ENCODE measurements at regions not wholly inside any gene's neighbourhood (a gene's known extent, or its start where the extent isn't known, plus 50 kb on each side); places are given as distances from the start of the nearest gene placed in this dataset.

DNA sequence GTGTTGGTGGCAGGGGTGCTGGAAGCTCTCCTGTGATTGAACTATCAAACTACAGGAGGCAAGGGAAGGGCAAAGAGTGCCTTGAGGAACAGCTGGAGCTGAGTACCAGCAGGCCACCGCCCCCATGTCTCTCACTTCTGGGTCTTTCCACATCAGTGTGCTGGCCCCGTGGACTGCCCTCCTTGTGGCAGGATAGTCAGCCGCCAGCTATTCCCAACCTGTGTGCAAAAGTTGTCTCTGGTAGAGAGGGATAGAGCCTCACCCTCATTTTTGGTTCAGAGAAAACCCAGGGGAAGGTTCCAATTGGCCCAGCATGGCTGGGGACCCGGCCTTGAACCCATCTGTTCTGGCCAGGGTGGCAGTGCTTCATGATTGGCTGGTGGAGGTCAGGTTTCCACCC is 211.8 kb downstream of the IRF8 start:
- TF ChIP-seq, protein P1, sequence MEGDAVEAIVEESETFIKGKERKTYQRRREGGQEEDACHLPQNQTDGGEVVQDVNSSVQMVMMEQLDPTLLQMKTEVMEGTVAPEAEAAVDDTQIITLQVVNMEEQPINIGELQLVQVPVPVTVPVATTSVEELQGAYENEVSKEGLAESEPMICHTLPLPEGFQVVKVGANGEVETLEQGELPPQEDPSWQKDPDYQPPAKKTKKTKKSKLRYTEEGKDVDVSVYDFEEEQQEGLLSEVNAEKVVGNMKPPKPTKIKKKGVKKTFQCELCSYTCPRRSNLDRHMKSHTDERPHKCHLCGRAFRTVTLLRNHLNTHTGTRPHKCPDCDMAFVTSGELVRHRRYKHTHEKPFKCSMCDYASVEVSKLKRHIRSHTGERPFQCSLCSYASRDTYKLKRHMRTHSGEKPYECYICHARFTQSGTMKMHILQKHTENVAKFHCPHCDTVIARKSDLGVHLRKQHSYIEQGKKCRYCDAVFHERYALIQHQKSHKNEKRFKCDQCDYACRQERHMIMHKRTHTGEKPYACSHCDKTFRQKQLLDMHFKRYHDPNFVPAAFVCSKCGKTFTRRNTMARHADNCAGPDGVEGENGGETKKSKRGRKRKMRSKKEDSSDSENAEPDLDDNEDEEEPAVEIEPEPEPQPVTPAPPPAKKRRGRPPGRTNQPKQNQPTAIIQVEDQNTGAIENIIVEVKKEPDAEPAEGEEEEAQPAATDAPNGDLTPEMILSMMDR (IDR thresholded peaks at IDR 0.05; ENCODE audit: unreplicated experiment): no peak
- Mint-ChIP-seq H3K27me3 (ENCODE audit: low read depth) (peaks cover 24% of the 10 kb centered on the region), H3K9me3 (no peaks in the 10 kb centered on the region), H3K4me1 (no peaks in the 10 kb centered on the region), H3K4me3 (no peak overlapping the region), H3K36me3 (no peaks in the 10 kb centered on the region), H3K27ac (no peak overlapping the region)
- DNase-seq (ENCODE audit: low spot score in 2 of 2, unreplicated experiment in 2 of 2): no peak

GRCh38 chr16:86112178-86112577 is 213.2 kb downstream of the IRF8 start:
- no peaks in the 10 kb centered on the region for H3K4me1 Mint-ChIP-seq
- DNase-seq (ENCODE audit: low spot score in 2 of 2, unreplicated experiment in 2 of 2): no peak
- no peaks in the 10 kb centered on the region for H3K36me3 Mint-ChIP-seq
- H3K4me3 Mint-ChIP-seq: no peak overlapping the region
- H3K27me3 Mint-ChIP-seq (ENCODE audit: low read depth): peaks cover 32% of the 10 kb centered on the region
- H3K27ac Mint-ChIP-seq: no peak overlapping the region
- TF ChIP-seq, protein P1 (IDR thresholded peaks at IDR 0.05; ENCODE audit: unreplicated experiment): no peak
- H3K9me3 Mint-ChIP-seq: no peaks in the 10 kb centered on the region

- no peaks in the 10 kb centered on the region for H3K36me3 Mint-ChIP-seq
- no peak overlapping the region for H3K27ac Mint-ChIP-seq
- TF ChIP-seq, protein P1 (IDR thresholded peaks at IDR 0.05; ENCODE audit: unreplicated experiment): no peak
- no peak overlapping the region for H3K4me3 Mint-ChIP-seq
- peaks cover 55% of the 10 kb centered on the region for H3K27me3 Mint-ChIP-seq (ENCODE audit: low read depth)
- DNase-seq (ENCODE audit: low spot score in 2 of 2, unreplicated experiment in 2 of 2): no peak
- H3K4me1 Mint-ChIP-seq: peaks cover 13% of the 10 kb centered on the region
- H3K9me3 Mint-ChIP-seq: no peaks in the 10 kb centered on the region
Measured at GRCh38 chr16:86117235-86117634, 218.3 kb downstream of the IRF8 start.

DNA sequence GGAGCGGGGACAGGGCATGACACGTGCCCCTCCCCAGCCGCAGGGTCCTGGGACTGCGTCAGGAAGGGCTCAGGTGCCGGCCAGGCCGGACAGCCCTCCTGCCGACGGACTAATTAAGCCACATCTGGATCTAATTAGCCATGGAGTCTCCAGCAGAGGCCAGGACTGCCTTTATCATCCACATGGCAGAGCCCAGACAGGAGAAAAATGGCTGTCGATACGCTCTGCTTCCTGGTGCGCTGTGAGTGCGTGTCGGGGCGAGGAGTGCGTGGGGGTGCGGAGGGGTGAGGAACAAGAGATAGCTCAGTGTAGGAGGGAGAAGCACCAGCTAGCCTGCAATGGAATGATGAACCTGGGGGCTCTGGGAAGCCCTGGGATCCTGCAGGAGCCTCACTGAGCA is 218.8 kb downstream of the IRF8 start:
- H3K4me1 Mint-ChIP-seq: peaks cover 16% of the 10 kb centered on the region
- no peak overlapping the region for H3K27ac Mint-ChIP-seq
- H3K27me3 Mint-ChIP-seq (ENCODE audit: low read depth): peaks cover 55% of the 10 kb centered on the region
- no peaks in the 10 kb centered on the region for H3K36me3 Mint-ChIP-seq
- no peaks in the 10 kb centered on the region for H3K9me3 Mint-ChIP-seq
- TF ChIP-seq, protein P1 (IDR thresholded peaks at IDR 0.05; ENCODE audit: unreplicated experiment): no peak
- H3K4me3 Mint-ChIP-seq: no peak overlapping the region
- DNase-seq (ENCODE audit: low spot score in 2 of 2, unreplicated experiment in 2 of 2): no peak

GRCh38 chr16:86118467-86119307 is 219.7 kb downstream of the IRF8 start:
- Mint-ChIP-seq H3K27ac (no peak overlapping the region), H3K27me3 (ENCODE audit: low read depth) (peaks cover 50% of the 10 kb centered on the region), H3K4me3 (no peak overlapping the region), H3K9me3 (no peaks in the 10 kb centered on the region), H3K4me1 (peaks cover 16% of the 10 kb centered on the region), H3K36me3 (no peaks in the 10 kb centered on the region)
- TF ChIP-seq, protein P1 (IDR thresholded peaks at IDR 0.05; ENCODE audit: unreplicated experiment): no peak
- DNase-seq (ENCODE audit: low spot score in 2 of 2, unreplicated experiment in 2 of 2): no peak

All from mesothelial cell of epicardium (in vitro differentiated cells).